ENCODE measurements at regions not wholly inside any gene's neighbourhood (a gene's known extent, or its start where the extent isn't known, plus 50 kb on each side); places are given as distances from the start of the nearest gene placed in this dataset.

DNA sequence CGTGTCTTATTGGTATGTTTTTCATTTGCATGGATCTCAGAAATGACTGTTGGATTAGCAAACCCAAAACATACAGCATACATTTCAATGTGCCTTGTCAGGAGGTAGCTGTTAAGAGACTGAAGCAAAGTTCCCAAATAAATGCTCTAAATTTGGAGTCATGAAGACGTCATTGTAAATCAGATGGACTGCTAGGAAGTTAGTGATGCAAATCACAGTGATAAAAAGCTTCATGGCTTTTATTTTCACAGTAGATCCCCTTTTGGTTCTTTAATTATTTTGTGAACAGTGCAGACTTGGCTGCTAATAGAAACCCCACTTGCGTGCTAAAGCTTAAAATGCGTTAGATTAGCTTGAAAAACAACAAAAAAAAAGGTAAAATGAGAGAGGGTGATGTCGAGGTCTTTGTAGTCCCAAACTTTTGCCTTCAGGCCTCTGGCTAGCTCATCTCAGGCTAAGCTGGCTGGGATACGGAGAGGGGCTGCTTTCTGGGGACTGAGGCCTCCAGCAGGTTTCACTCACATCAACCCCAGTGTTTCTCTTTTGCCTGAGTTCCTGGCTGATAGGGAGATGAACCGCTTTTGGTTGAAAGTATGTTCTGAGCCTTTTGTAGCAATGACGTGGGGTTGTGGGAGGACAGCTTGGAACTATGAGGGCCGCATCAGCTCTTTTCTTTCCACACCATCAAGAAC is 107.1 kb upstream of the CDCA7L start (continued):
- TF ChIP-seq GATA2 (CRISPR knock-in tag; IDR thresholded peaks at IDR 0.05) (no peak), POLR2AphosphoS5 (IDR thresholded peaks at IDR 0.05; ENCODE audit: low read depth, low read length) (no peak), NFIC (IDR thresholded peaks at IDR 0.05; ENCODE audit: borderline replicate concordance) (no peak), RFX5 (IDR thresholded peaks at IDR 0.05; ENCODE audit: low read length) (no peak), RCOR1 (IDR thresholded peaks at IDR 0.05; ENCODE audit: low read length) (no peak), TAF1 (IDR thresholded peaks at IDR 0.05; ENCODE audit: borderline replicate concordance, low read depth, low read length) (no peak), REST (IDR thresholded peaks at IDR 0.05; ENCODE audit: low read depth, low read length) (no peak), RAD21 (IDR thresholded peaks at IDR 0.05; ENCODE audit: low read length) (no peak)

DNA sequence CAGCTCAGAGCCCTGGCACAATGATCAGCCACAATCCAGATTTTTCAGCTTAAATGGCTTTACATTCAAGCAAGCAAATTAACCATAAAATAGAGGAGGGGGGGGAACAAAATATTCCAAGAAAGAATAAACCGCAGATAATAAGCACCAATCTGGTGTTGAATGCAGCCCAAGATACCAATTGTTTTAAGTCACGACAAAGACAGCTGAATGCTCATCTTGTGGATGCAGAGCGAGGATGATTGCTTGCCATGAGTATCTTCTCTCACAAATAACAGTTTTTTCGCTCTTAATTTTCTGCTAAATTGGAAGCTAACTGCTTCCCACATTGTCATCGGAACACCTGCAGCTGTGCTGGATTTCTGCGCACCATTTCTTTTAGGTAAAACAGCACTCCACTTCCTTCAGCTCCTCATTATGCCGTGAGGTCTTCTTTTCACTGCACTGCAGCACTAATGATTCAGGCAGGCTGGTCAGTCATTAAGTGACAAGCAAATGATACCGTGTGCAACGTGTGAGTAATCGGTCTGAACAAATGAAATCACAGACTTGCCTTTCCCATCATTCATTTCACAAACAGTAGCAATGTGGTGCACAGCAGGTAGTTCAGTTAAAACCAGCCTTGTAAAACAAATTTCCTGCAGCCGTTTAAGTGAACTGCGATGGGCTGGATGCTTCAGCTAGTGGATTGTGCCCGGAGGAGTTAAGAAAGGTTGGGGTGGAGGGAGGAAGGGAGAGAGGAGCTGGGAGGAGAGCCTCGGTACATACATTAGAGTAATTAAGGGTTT is 106.4 kb upstream of the CDCA7L start:
- no peak overlapping the region for H3K27ac ChIP-seq (ENCODE audit: low read depth in 2 of 2, low read length in 1 of 2)
- no peak overlapping the region; the same call in 1 of the 2 replicates for H3K4me2 ChIP-seq
- no peaks in the 10 kb centered on the region for H3F3A ChIP-seq (replicated peaks; ENCODE audit: insufficient read depth)
- H3K9ac ChIP-seq, result no peak overlapping the region
- no peak for TF ChIP-seq TEAD4 (IDR thresholded peaks at IDR 0.05; ENCODE audit: borderline replicate concordance, insufficient read depth)
- H3K79me2 ChIP-seq (ENCODE audit: insufficient read depth), result no peaks in the 10 kb centered on the region
- H2AFZ ChIP-seq (ENCODE audit: low read depth), result no peak overlapping the region
- H3K9me2 ChIP-seq, result no peaks in the 10 kb centered on the region
- POLR2A ChIA-PET, result no interaction called here
- no peak for DNase-seq
- 13% methylated on average over 14 of the region's 14 CpGs for WGBS (ENCODE audit: low lambda C conversion rate)
- no peaks in the 10 kb centered on the region for H3K9me3 ChIP-seq
- peaks cover 58% of the 10 kb centered on the region for H3K27me3 ChIP-seq (ENCODE audit: insufficient read depth)
- H3K36me3 ChIP-seq (replicated peaks in 1 of 2; ENCODE audit: control insufficient read depth in 1 of 2, insufficient read depth in 2 of 2, low read length in 1 of 2), result no peaks in the 10 kb centered on the region
- CTCF ChIA-PET, result interaction anchor here (0.7 to 2.0 kb wide), 4 partner anchors 30 to 247 kb away, joined by 3 to 11 read pairs (median 3); no protein-coding TSS in a partner anchor
- H4K20me1 ChIP-seq (ENCODE audit: insufficient read depth), result no peaks in the 10 kb centered on the region
- no peaks in the 10 kb centered on the region for H3K4me1 ChIP-seq (ENCODE audit: control insufficient read depth in 1 of 2, insufficient read depth in 2 of 2, low read depth in 1 of 2, low read length in 1 of 2)
- H3K4me3 ChIP-seq (ENCODE audit: low read depth in 2 of 2, low read length in 1 of 2), result no peak overlapping the region
